HFFc6 (cell line): ENCODE measurements at regions not wholly inside any gene's neighbourhood (a gene's known extent, or its start where the extent isn't known, plus 50 kb on each side); places are given as distances from the start of the nearest gene placed in this dataset.

Experiments used
- DNase-seq: peaks from one replicate; pipeline ENCODE4 v3.0.0-alpha.2; 2018
- H3K27ac Mint-ChIP-seq: 2 replicates; pipeline ENCODE4 v1.8.0; 2020; ENCODE audit warnings: mild to moderate bottlenecking, mixed read lengths
- H3K27me3 Mint-ChIP-seq: 2 replicates; pipeline ENCODE4 v1.8.0; 2021; ENCODE audit warnings: mild to moderate bottlenecking, moderate library complexity, mixed read lengths; ENCODE audit not compliant: insufficient read depth
- H3K36me3 Mint-ChIP-seq: 2 replicates; pipeline ENCODE4 v1.8.0; 2021; ENCODE audit warnings: low read depth, mixed read lengths
- H3K4me1 Mint-ChIP-seq: 2 replicates; pipeline ENCODE4 v1.8.0; 2020; ENCODE audit warnings: low read depth, mixed read lengths
- H3K4me3 Mint-ChIP-seq: 2 replicates; pipeline ENCODE4 v1.8.0; 2020; ENCODE audit warnings: mild to moderate bottlenecking, moderate library complexity, mixed read lengths
- H3K9me3 Mint-ChIP-seq: 2 replicates; pipeline ENCODE4 v1.8.0; 2020; ENCODE audit warnings: mild to moderate bottlenecking, mixed read lengths
- CTCF ChIP-seq: fragments of 200-600 bp; sonication (generic); IDR thresholded peaks from 2 replicates; pipeline ENCODE4 v1.5.0; 2021; ENCODE audit warnings: antibody characterized with exemption, mild to moderate bottlenecking

GRCh38 chr10:35881320-35881719 is 239.2 kb upstream of the FZD8 start:
- DNase-seq: no peak
- Mint-ChIP-seq H3K27ac (no peak overlapping the region), H3K9me3 (no peaks in the 10 kb centered on the region), H3K27me3 (no peaks in the 10 kb centered on the region; the same call in none of the 2 replicates), H3K4me1 (peaks cover 6% of the 10 kb centered on the region), H3K36me3 (no peaks in the 10 kb centered on the region), H3K4me3 (no peak overlapping the region)
- no peak for TF ChIP-seq CTCF

GRCh38 chr10:35876248-35876647 is 234.2 kb upstream of the FZD8 start:
- no peaks in the 10 kb centered on the region for H3K27me3 Mint-ChIP-seq
- no peaks in the 10 kb centered on the region; the same call in 1 of the 2 replicates for H3K9me3 Mint-ChIP-seq
- DNase-seq: peak; percentile 75
- H3K4me3 Mint-ChIP-seq: peak overlapping the region; percentile 38
- H3K4me1 Mint-ChIP-seq: peaks cover 27% of the 10 kb centered on the region
- peaks cover 6% of the 10 kb centered on the region; the same call in 1 of the 2 replicates for H3K36me3 Mint-ChIP-seq
- TF ChIP-seq CTCF: no peak
- H3K27ac Mint-ChIP-seq: peak overlapping the region; percentile 81

GRCh38 chr10:35875016-35875676 is 233.1 kb upstream of the FZD8 start:
- no peak for TF ChIP-seq CTCF
- Mint-ChIP-seq H3K4me3 (peak overlapping the region; percentile 38), H3K27me3 (no peaks in the 10 kb centered on the region), H3K9me3 (no peaks in the 10 kb centered on the region; the same call in 1 of the 2 replicates), H3K4me1 (peaks cover 37% of the 10 kb centered on the region), H3K27ac (peak overlapping the region; percentile 81), H3K36me3 (peaks cover 6% of the 10 kb centered on the region; the same call in 1 of the 2 replicates)
- peak; percentile 54 for DNase-seq

- Mint-ChIP-seq H3K4me3 (no peak overlapping the region), H3K27ac (peak overlapping the region; percentile 81)
Measured at GRCh38 chr10:35874311-35875015, 232.4 kb upstream of the FZD8 start.

GRCh38 chr10:35872671-35873070 is 230.6 kb upstream of the FZD8 start:
- H3K4me1 Mint-ChIP-seq: peaks cover 56% of the 10 kb centered on the region
- peaks cover 6% of the 10 kb centered on the region; the same call in 1 of the 2 replicates for H3K36me3 Mint-ChIP-seq
- H3K27ac Mint-ChIP-seq: no peak overlapping the region
- no peak for DNase-seq
- no peak for TF ChIP-seq CTCF
- H3K9me3 Mint-ChIP-seq: no peaks in the 10 kb centered on the region; the same call in 1 of the 2 replicates
- H3K4me3 Mint-ChIP-seq: no peak overlapping the region
- no peaks in the 10 kb centered on the region for H3K27me3 Mint-ChIP-seq

More at GRCh38 chr10:35874311-35875015, 232.4 kb upstream of the FZD8 start:
- no peaks in the 10 kb centered on the region for H3K27me3 Mint-ChIP-seq
- peaks cover 6% of the 10 kb centered on the region; the same call in 1 of the 2 replicates for H3K36me3 Mint-ChIP-seq
- DNase-seq: no peak
- H3K4me1 Mint-ChIP-seq: peaks cover 44% of the 10 kb centered on the region
- H3K9me3 Mint-ChIP-seq: no peaks in the 10 kb centered on the region; the same call in 1 of the 2 replicates
- TF ChIP-seq CTCF: no peak
